ENCODE measurements at regions not wholly inside any gene's neighbourhood (a gene's known extent, or its start where the extent isn't known, plus 50 kb on each side); places are given as distances from the start of the nearest gene placed in this dataset.

DNA sequence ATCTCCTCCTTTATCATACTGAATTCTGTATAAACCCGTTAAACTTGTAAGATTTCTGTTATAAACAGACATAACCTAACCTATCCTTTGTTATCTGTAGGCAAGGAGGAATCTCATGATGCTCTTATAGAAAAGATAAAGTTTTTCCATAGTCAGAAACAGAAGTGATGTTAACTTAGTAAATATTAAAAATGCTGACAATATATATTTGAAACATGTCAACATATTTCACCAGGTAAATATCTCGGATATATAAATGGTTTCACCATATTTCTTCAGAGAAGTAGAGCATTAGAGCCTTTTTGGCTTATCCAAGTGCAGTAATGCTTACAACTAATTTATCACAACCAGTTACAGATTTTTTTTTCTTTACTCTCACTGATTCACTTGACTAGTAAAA is 625.9 kb downstream of the PDHA2 start:
- no peak for TF ChIP-seq GABPA (IDR thresholded peaks at IDR 0.05; ENCODE audit: low read depth)
- TF ChIP-seq SPI1 (IDR thresholded peaks at IDR 0.05; ENCODE audit: borderline replicate concordance, low read depth) = no peak
- no peak for TF ChIP-seq POLR2AphosphoS5 (IDR thresholded peaks at IDR 0.05; ENCODE audit: low read depth)
- TF ChIP-seq, protein P1, sequence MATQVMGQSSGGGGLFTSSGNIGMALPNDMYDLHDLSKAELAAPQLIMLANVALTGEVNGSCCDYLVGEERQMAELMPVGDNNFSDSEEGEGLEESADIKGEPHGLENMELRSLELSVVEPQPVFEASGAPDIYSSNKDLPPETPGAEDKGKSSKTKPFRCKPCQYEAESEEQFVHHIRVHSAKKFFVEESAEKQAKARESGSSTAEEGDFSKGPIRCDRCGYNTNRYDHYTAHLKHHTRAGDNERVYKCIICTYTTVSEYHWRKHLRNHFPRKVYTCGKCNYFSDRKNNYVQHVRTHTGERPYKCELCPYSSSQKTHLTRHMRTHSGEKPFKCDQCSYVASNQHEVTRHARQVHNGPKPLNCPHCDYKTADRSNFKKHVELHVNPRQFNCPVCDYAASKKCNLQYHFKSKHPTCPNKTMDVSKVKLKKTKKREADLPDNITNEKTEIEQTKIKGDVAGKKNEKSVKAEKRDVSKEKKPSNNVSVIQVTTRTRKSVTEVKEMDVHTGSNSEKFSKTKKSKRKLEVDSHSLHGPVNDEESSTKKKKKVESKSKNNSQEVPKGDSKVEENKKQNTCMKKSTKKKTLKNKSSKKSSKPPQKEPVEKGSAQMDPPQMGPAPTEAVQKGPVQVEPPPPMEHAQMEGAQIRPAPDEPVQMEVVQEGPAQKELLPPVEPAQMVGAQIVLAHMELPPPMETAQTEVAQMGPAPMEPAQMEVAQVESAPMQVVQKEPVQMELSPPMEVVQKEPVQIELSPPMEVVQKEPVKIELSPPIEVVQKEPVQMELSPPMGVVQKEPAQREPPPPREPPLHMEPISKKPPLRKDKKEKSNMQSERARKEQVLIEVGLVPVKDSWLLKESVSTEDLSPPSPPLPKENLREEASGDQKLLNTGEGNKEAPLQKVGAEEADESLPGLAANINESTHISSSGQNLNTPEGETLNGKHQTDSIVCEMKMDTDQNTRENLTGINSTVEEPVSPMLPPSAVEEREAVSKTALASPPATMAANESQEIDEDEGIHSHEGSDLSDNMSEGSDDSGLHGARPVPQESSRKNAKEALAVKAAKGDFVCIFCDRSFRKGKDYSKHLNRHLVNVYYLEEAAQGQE (IDR thresholded peaks at IDR 0.05; ENCODE audit: insufficient replicate concordance, low read depth) = no peak
- TF ChIP-seq, protein P2, sequence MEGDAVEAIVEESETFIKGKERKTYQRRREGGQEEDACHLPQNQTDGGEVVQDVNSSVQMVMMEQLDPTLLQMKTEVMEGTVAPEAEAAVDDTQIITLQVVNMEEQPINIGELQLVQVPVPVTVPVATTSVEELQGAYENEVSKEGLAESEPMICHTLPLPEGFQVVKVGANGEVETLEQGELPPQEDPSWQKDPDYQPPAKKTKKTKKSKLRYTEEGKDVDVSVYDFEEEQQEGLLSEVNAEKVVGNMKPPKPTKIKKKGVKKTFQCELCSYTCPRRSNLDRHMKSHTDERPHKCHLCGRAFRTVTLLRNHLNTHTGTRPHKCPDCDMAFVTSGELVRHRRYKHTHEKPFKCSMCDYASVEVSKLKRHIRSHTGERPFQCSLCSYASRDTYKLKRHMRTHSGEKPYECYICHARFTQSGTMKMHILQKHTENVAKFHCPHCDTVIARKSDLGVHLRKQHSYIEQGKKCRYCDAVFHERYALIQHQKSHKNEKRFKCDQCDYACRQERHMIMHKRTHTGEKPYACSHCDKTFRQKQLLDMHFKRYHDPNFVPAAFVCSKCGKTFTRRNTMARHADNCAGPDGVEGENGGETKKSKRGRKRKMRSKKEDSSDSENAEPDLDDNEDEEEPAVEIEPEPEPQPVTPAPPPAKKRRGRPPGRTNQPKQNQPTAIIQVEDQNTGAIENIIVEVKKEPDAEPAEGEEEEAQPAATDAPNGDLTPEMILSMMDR (IDR thresholded peaks at IDR 0.05; ENCODE audit: insufficient read depth, low read length) = no peak
- Histone ChIP-seq H3K27me3 (ENCODE audit: insufficient read depth, poor library complexity, severe bottlenecking) (no peaks in the 10 kb centered on the region), H3K4me3 (replicated peaks; ENCODE audit: insufficient read depth, low read length) (no peak overlapping the region), H3K27ac (replicated peaks) (no peak overlapping the region)
- DNase-seq (ENCODE audit: low read depth in 1 of 2, low spot score in 1 of 2) = no peak

DNA sequence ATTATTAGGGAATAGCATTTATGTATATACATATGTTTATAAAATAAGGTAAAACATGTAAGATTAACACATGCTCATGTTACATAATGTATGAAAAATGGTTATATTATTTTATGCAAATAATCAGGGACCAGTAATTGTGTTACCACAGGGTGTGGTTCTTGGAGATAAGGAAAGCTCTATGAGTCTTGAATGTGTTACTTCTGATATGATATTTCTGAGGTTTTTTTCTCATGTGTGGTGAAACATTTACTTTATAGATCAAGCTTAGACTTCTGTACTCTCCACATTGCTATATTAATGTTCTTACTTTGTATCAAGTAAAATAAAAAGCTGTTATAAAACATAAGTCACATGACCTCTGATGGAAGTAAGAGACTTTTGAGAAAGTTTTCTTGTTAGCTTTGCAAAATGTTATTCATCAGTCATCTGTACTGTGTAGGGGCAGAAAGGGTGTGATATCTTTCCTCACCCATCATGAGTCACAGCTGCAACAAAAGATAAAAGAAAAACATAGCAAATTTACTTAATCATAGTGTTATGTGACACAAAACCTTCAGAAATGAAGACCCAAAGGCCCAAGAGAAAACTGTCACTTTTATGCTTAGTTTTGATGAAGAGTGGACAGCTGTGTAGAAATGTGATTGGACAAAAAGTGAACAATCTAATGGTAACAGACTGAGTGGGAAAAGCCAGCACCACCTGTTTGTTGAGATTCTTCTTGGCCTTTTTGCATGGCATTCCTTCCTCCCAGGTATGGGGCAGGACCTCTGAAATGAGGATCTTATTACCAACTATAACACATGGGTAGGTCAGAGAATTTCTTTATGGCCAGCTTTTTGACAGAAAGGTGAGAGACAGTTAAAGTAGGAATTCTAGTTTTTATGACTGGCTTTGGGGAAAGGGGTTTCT is 632.3 kb downstream of the PDHA2 start:
- H3K27me3 ChIP-seq (ENCODE audit: insufficient read depth, poor library complexity, severe bottlenecking) = no peaks in the 10 kb centered on the region
- TF ChIP-seq, protein P2 (IDR thresholded peaks at IDR 0.05; ENCODE audit: insufficient read depth, low read length) = no peak
- TF ChIP-seq, protein P1 (IDR thresholded peaks at IDR 0.05; ENCODE audit: insufficient replicate concordance, low read depth) = no peak
- TF ChIP-seq SPI1 (IDR thresholded peaks at IDR 0.05; ENCODE audit: borderline replicate concordance, low read depth) = no peak
- TF ChIP-seq POLR2AphosphoS5 (IDR thresholded peaks at IDR 0.05; ENCODE audit: low read depth) = no peak
- TF ChIP-seq GABPA (IDR thresholded peaks at IDR 0.05; ENCODE audit: low read depth) = no peak
- DNase-seq (ENCODE audit: low read depth in 1 of 2, low spot score in 1 of 2) = no peak
- H3K27ac ChIP-seq (replicated peaks) = no peak overlapping the region
- no peak overlapping the region for H3K4me3 ChIP-seq (replicated peaks; ENCODE audit: insufficient read depth, low read length)

DNA sequence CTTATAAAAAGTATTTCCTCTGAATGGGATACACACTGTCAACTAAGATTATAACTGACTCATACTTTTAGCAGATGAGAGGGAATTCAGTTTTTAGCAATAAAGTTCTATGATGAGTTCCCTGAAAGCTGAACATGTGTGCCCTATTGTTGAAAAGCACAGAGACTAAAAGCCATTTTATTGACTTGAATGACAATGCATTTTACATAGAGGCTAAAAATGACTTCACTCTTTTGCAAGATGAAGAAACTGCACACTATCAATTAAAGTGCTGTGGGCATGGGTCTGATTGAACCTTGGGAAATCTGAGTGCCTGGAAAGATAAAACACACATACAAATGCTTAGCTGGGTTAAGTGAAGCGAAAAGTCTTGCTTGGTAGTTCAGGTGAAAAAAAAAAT is 633.4 kb downstream of the PDHA2 start:
- TF ChIP-seq, protein P2 (IDR thresholded peaks at IDR 0.05; ENCODE audit: insufficient read depth, low read length) = no peak
- TF ChIP-seq, protein P1 (IDR thresholded peaks at IDR 0.05; ENCODE audit: insufficient replicate concordance, low read depth) = no peak
- TF ChIP-seq SPI1 (IDR thresholded peaks at IDR 0.05; ENCODE audit: borderline replicate concordance, low read depth) (no peak), GABPA (IDR thresholded peaks at IDR 0.05; ENCODE audit: low read depth) (no peak), POLR2AphosphoS5 (IDR thresholded peaks at IDR 0.05; ENCODE audit: low read depth) (no peak)
- Histone ChIP-seq H3K27ac (replicated peaks) (no peak overlapping the region), H3K27me3 (ENCODE audit: insufficient read depth, poor library complexity, severe bottlenecking) (no peaks in the 10 kb centered on the region), H3K4me3 (replicated peaks; ENCODE audit: insufficient read depth, low read length) (no peak overlapping the region)
- no peak for DNase-seq (ENCODE audit: low read depth in 1 of 2, low spot score in 1 of 2)

Data from HL-60 (cell line).